Right atrium auricular region (tissue), 2 donors: ENCODE measurements at regions not wholly inside any gene's neighbourhood (a gene's known extent, or its start where the extent isn't known, plus 50 kb on each side); places are given as distances from the start of the nearest gene placed in this dataset.
"Not testable (repeated sequence)": the region's sequence is repeated elsewhere in the genome, so short reads cannot be mapped to it uniquely, and the experiment has no call there.

ENCODE experiments used
- DNase-seq: peaks from one replicate; pipeline ENCODE4 v3.0.0-alpha.2; 2019; ENCODE audit warnings: low spot score
- H3K27ac ChIP-seq, 2 donors: fragments of 200-600 bp; sonication (generic); 1 replicate in 1 of 2; 2 replicates in 1 of 2; pipeline ENCODE4 v1.5.1; 2016 to 2019
- H3K27me3 ChIP-seq, 2 donors: fragments of 200-600 bp; sonication (generic); one replicate each; pipeline versions ENCODE4 v1.5.1 to v1.6.0; 2017 to 2019
- H3K36me3 ChIP-seq: fragments of 200-600 bp; sonication (generic); one replicate; pipeline ENCODE4 v1.5.1; 2016
- H3K4me1 ChIP-seq, 2 donors: fragments of 200-600 bp; sonication (generic); one replicate each; pipeline versions ENCODE4 v1.5.1 to v1.6.0; 2017 to 2019
- H3K4me3 ChIP-seq, 2 donors: fragments of 200-600 bp; sonication (generic); 1 replicate in 1 of 2; 2 replicates in 1 of 2; pipeline ENCODE4 v1.5.1; 2017 to 2019; ENCODE audit warnings: mild to moderate bottlenecking in 1 of 2, moderate library complexity in 1 of 2
- H3K9me3 ChIP-seq, 2 donors: fragments of 200-600 bp; sonication (generic); one replicate each; pipeline ENCODE4 v1.5.1; 2019
- TF ChIP-seq, protein P1 (sequence below), 2 donors: fragments of 200-600 bp; sonication (generic); IDR thresholded peaks; one replicate each; pipeline ENCODE4 v1.5.1; 2019; ENCODE audit warnings: antibody characterized with exemption in 2 of 2

DNA sequence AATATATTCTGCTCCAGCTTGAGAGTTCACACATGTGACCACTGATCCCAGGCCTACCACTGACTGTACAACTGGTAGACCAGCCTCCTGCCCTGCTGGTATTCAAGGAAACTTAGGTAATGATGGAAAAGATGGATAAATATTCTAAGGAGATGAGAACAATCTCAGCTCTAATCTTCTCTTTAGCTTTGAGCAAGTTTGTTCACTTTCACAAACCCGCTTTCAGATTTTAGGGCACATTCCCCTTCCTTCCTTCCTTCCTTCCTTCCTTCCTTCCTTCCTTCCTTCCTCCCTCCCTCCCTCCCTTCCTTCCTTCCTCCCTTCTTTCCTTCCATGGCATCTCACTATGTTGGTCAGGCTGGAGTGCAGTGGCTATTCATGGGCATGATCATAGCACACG, 88.2 kb upstream of the PHACTR1 start:
- TF ChIP-seq, protein P1, sequence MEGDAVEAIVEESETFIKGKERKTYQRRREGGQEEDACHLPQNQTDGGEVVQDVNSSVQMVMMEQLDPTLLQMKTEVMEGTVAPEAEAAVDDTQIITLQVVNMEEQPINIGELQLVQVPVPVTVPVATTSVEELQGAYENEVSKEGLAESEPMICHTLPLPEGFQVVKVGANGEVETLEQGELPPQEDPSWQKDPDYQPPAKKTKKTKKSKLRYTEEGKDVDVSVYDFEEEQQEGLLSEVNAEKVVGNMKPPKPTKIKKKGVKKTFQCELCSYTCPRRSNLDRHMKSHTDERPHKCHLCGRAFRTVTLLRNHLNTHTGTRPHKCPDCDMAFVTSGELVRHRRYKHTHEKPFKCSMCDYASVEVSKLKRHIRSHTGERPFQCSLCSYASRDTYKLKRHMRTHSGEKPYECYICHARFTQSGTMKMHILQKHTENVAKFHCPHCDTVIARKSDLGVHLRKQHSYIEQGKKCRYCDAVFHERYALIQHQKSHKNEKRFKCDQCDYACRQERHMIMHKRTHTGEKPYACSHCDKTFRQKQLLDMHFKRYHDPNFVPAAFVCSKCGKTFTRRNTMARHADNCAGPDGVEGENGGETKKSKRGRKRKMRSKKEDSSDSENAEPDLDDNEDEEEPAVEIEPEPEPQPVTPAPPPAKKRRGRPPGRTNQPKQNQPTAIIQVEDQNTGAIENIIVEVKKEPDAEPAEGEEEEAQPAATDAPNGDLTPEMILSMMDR (IDR thresholded peaks at IDR 0.05), result no peak
- H3K36me3 ChIP-seq, result no peaks in the 10 kb centered on the region
- no peak overlapping the region for H3K27ac ChIP-seq
- no peaks in the 10 kb centered on the region for H3K4me1 ChIP-seq
- no peaks in the 10 kb centered on the region for H3K27me3 ChIP-seq
- no peak for DNase-seq
- H3K4me3 ChIP-seq, result no peak overlapping the region
- H3K9me3 ChIP-seq, result no peaks in the 10 kb centered on the region

DNA sequence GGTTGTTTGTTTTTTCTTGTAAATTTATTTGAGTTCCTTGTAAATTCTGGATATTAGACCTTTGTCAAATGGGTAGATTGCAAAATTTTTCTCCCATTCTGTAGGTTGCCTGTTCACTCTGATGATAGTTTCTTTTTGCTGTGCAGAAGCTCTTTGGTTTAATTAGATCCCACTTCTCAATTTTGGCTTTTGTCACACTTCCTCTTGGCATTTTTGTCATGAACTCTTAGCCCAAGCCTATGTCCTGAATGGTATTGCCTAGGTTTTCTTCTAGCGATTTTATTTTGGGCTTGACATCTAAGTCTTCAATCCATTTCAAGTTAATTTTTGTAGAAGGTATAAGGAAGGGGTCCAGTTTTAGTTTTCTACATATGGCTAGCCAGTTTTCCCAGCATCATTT, 82.8 kb upstream of the PHACTR1 start:
- not testable (repeated sequence) for H3K36me3 ChIP-seq, H3K27me3 ChIP-seq, H3K4me3 ChIP-seq, H3K4me1 ChIP-seq, H3K27ac ChIP-seq, H3K9me3 ChIP-seq, DNase-seq

DNA sequence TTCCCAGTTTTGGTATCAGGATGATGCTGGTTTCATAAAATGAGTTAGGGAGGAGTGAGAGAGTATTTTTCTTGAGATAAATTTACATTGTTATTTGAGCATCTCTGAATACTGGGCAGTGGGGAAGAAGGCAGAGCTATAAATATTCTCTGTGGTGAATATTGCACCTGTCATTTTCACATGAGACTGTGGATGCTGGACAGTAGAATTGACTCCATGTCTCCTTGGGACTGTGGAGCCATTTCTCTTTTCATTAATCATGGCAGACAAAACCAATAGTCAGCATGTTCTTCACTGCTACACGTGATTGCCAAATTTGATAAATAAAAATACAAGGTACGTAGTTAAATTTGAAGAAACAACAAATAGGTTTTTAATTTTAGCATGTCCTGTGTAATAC, 81.2 kb upstream of the PHACTR1 start:
- DNase-seq, result no peak
- TF ChIP-seq, protein P1 (IDR thresholded peaks at IDR 0.05), result no peak
- peaks cover 0 to 13% of the 10 kb centered on the region in 2 donors for H3K9me3 ChIP-seq
- H3K4me3 ChIP-seq, result no peak overlapping the region
- H3K36me3 ChIP-seq, result no peaks in the 10 kb centered on the region
- H3K27ac ChIP-seq, result no peak overlapping the region
- H3K27me3 ChIP-seq, result no peaks in the 10 kb centered on the region
- H3K4me1 ChIP-seq, result peaks cover 0 to 4% of the 10 kb centered on the region in 2 donors

DNA sequence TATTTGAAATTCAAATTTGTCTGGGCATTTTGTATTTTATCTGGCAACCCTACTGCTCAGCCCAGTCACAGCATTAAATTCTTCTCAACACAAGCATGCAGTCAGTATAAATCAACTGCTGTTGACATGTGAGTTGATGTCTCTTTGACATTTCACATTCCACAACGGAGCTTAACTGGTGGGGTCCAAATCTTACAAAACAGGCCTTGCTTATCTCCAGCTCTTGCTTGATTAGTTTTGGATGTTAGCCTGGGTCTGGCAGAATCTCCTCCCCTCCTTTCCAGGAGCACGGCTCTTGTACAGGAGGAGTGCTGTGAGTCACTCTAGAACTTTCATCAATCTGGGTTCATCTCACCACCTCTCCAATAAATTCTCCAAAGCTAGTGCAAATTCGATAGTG, 80.8 kb upstream of the PHACTR1 start:
- Histone ChIP-seq H3K9me3 (peaks cover 0 to 17% of the 10 kb centered on the region in 2 donors), H3K4me1 (peaks cover 0 to 4% of the 10 kb centered on the region in 2 donors), H3K27me3 (no peaks in the 10 kb centered on the region), H3K36me3 (no peaks in the 10 kb centered on the region), H3K4me3 (no peak overlapping the region), H3K27ac (no peak overlapping the region)
- TF ChIP-seq, protein P1 (IDR thresholded peaks at IDR 0.05), result no peak
- no peak for DNase-seq

DNA sequence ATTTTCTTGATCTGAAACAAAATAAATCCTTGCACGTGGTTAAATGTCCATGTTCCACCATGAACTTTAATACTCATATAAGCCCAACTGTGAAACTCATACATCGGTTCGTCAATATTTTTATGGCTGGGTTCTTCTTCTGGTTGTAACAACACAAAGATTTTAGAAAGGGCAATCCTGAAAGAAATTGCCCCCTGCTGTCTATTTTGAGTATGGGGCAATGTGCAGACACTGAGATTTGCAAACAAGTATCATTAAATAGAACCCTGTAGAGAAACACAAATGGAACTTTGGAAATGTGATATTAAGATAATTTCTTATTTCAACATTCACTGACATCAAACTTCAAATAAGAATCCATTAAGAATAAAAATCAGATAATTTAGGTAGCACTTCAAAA, 80.2 kb upstream of the PHACTR1 start:
- Histone ChIP-seq H3K4me3 (no peak overlapping the region), H3K27me3 (no peaks in the 10 kb centered on the region), H3K36me3 (no peaks in the 10 kb centered on the region), H3K27ac (no peak overlapping the region), H3K4me1 (peaks cover 0 to 4% of the 10 kb centered on the region in 2 donors), H3K9me3 (peaks cover 0 to 17% of the 10 kb centered on the region in 2 donors)
- no peak for DNase-seq
- TF ChIP-seq, protein P1 (IDR thresholded peaks at IDR 0.05), result no peak

DNA sequence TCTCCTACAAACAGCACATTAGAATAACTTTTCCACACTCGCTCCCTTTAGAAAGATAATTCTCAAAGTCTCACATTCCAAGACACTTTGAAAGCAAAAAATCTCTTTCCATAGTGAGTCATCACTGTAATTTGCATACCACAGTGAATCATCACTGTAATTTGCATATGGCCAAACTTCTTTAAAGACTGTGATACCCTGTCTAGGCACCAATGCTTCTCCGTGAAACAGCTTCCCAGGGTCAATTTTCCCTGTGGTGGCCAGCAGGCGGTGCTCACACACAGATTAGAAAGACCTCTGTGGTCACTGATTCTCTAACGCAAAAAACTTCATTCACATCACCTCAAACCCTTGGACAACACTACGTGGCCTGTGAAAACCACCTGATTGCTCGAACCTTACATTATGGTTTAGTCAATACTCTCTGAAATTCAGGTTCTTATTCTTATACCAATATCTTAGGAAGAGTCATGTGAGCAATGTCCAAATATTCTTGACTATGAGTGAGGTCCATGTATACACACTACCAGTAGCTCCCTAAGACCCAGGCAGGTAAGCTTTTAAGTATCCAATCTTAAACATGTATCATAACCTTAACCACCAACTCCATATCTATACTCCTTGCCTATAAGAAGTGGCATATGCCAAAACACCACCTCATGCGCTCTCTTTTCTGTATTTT, 78.5 kb upstream of the PHACTR1 start:
- Histone ChIP-seq H3K36me3 (no peaks in the 10 kb centered on the region), H3K4me3 (no peak overlapping the region), H3K27me3 (no peaks in the 10 kb centered on the region), H3K9me3 (peaks cover 0 to 17% of the 10 kb centered on the region in 2 donors), H3K4me1 (peaks cover 0 to 4% of the 10 kb centered on the region in 2 donors), H3K27ac (no peak overlapping the region)
- DNase-seq, result no peak
- TF ChIP-seq, protein P1 (IDR thresholded peaks at IDR 0.05), result peak; percentile 41 to 72
